HEK293 (cell line): ENCODE measurements at regions not wholly inside any gene's neighbourhood (a gene's known extent, or its start where the extent isn't known, plus 50 kb on each side); places are given as distances from the start of the nearest gene placed in this dataset.

Experiments
- CTCF ChIA-PET: fragments of 350-600 bp; formaldehyde crosslinking; extraction: SDS; loops from one replicate; lab custom pipeline; 2021; ENCODE audit warnings: antibody characterized with exemption; lab: Yijun Ruan, JAX
- POLR2A ChIA-PET: fragments of 300-600 bp; formaldehyde crosslinking; extraction: SDS; loops from one replicate; lab custom pipeline; 2020; ENCODE audit warnings: antibody characterized with exemption, inconsistent platforms; lab: Yijun Ruan, JAX
- H3K27ac ChIP-seq: fragments of 200-500 bp; sonication (Bioruptor generic); 2 replicates; pipeline ENCODE4 v1.5.1; 2014; ENCODE audit warnings: low read depth, low read length, control low read depth, inconsistent platforms; ENCODE audit errors: extremely low read depth
- H3K36me3 ChIP-seq, 2 experiments: fragments of 200-500 bp in 1 of 2; sonication (Bioruptor generic) in 1 of 2; 1 replicate in 1 of 2; 2 replicates in 1 of 2; pipeline ENCODE4 v1.5.1; 2014 to 2017; ENCODE audit warnings: inconsistent platforms in 2 of 2, low read length in 2 of 2; ENCODE audit not compliant: control insufficient read depth in 2 of 2, insufficient read depth in 1 of 2
- H3K4me1 ChIP-seq: fragments of 200-500 bp; sonication (Bioruptor generic); 2 replicates; pipeline ENCODE4 v1.5.1; 2014; ENCODE audit warnings: mild to moderate bottlenecking, low read length, inconsistent platforms; ENCODE audit not compliant: control insufficient read depth, insufficient read depth
- H3K4me3 ChIP-seq: 2 replicates; pipeline ENCODE4 v1.5.1; 2011; ENCODE audit warnings: low read depth, mild to moderate bottlenecking, control low read depth, low read length, moderate library complexity
- H3K9me3 ChIP-seq: fragments of 200-500 bp; sonication (Bioruptor generic); 2 replicates; pipeline ENCODE4 v1.5.1; 2014; ENCODE audit warnings: low read depth, low read length, inconsistent platforms; ENCODE audit not compliant: control insufficient read depth, insufficient read depth
- IKZF3 ChIP-seq: fragments of 450-650 bp; IDR thresholded peaks from 2 replicates; pipeline ENCODE4 v1.5.0; 2018; ENCODE audit warnings: missing biosample characterization, mild to moderate bottlenecking, missing genetic modification characterization, moderate library complexity
- KLF10 ChIP-seq: fragments of 450-650 bp; IDR thresholded peaks from 2 replicates; pipeline ENCODE4 v1.5.1; 2018; ENCODE audit warnings: missing biosample characterization, mild to moderate bottlenecking, missing genetic modification characterization
- MYNN ChIP-seq: fragments of 450-650 bp; formaldehyde crosslinking; IDR thresholded peaks from 2 replicates; pipeline ENCODE4 v1.5.1; 2016; ENCODE audit warnings: missing biosample characterization, missing genetic modification characterization, borderline replicate concordance
- YY1 ChIP-seq: fragments of 450-650 bp; formaldehyde crosslinking; IDR thresholded peaks from 2 replicates; pipeline ENCODE4 v1.5.1; 2018; ENCODE audit warnings: missing biosample characterization, missing genetic modification characterization
- ZBTB48 ChIP-seq: fragments of 450-650 bp; formaldehyde crosslinking; IDR thresholded peaks from 2 replicates; pipeline ENCODE4 v1.5.1; 2016; ENCODE audit warnings: missing biosample characterization, missing genetic modification characterization
- ZFHX2 ChIP-seq: fragments of 450-650 bp; formaldehyde crosslinking; conservative IDR thresholded peaks from 2 replicates; pipeline ENCODE4 v1.5.1; 2016; ENCODE audit warnings: missing biosample characterization, missing genetic modification characterization
- ZNF157 ChIP-seq: fragments of 450-650 bp; formaldehyde crosslinking; IDR thresholded peaks from 2 replicates; pipeline ENCODE4 v1.5.1; 2016; ENCODE audit warnings: missing biosample characterization, missing genetic modification characterization
- ZNF214 ChIP-seq: fragments of 450-650 bp; formaldehyde crosslinking; IDR thresholded peaks from 2 replicates; pipeline ENCODE4 v1.5.1; 2017; ENCODE audit warnings: missing biosample characterization, mild to moderate bottlenecking, missing genetic modification characterization, borderline replicate concordance
- ZNF324 ChIP-seq: fragments of 450-650 bp; formaldehyde crosslinking; IDR thresholded peaks from 2 replicates; pipeline ENCODE4 v1.5.1; 2016; ENCODE audit warnings: missing biosample characterization, missing genetic modification characterization
- ZNF514 ChIP-seq: fragments of 450-650 bp; formaldehyde crosslinking; IDR thresholded peaks from 2 replicates; pipeline ENCODE4 v1.5.1; 2016; ENCODE audit warnings: missing biosample characterization, missing genetic modification characterization
- ZNF529 ChIP-seq: fragments of 450-650 bp; formaldehyde crosslinking; IDR thresholded peaks from 2 replicates; pipeline ENCODE4 v1.5.1; 2017; ENCODE audit warnings: missing genetic modification characterization, missing biosample characterization; ENCODE audit not compliant: insufficient replicate concordance
- ZNF555 ChIP-seq: fragments of 450-650 bp; formaldehyde crosslinking; conservative IDR thresholded peaks from 2 replicates; pipeline ENCODE4 v1.5.1; 2017; ENCODE audit warnings: missing biosample characterization, mild to moderate bottlenecking, missing genetic modification characterization, inconsistent platforms
- ZNF561 ChIP-seq: fragments of 450-650 bp; IDR thresholded peaks from 2 replicates; pipeline ENCODE4 v1.5.1; 2018; ENCODE audit warnings: missing biosample characterization, missing genetic modification characterization, borderline replicate concordance
- ZNF621 ChIP-seq: fragments of 450-650 bp; formaldehyde crosslinking; IDR thresholded peaks from 2 replicates; pipeline ENCODE4 v1.5.1; 2017; ENCODE audit warnings: missing biosample characterization, missing genetic modification characterization
- ZNF707 ChIP-seq: fragments of 450-650 bp; formaldehyde crosslinking; IDR thresholded peaks from 2 replicates; pipeline ENCODE4 v1.5.1; 2016; ENCODE audit warnings: missing biosample characterization, missing genetic modification characterization
- ZNF843 ChIP-seq: fragments of 450-650 bp; formaldehyde crosslinking; IDR thresholded peaks from 2 replicates; pipeline ENCODE4 v1.5.1; 2016; ENCODE audit warnings: missing biosample characterization, missing genetic modification characterization
- ZSCAN16 ChIP-seq: fragments of 450-650 bp; formaldehyde crosslinking; IDR thresholded peaks from 2 replicates; pipeline ENCODE4 v1.5.1; 2016; ENCODE audit warnings: missing biosample characterization, missing genetic modification characterization
- ZSCAN23 ChIP-seq: fragments of 450-650 bp; formaldehyde crosslinking; IDR thresholded peaks from 2 replicates; pipeline ENCODE4 v1.5.1; 2016; ENCODE audit warnings: missing biosample characterization, missing genetic modification characterization
- TF ChIP-seq, protein P1 (sequence below): fragments of 450-650 bp; formaldehyde crosslinking; IDR thresholded peaks from 2 replicates; pipeline ENCODE4 v1.5.1; 2016; ENCODE audit warnings: missing biosample characterization, missing genetic modification characterization, borderline replicate concordance
- TF ChIP-seq, protein P2 (sequence below): fragments of 450-650 bp; formaldehyde crosslinking; IDR thresholded peaks from 2 replicates; pipeline ENCODE4 v1.5.1; 2016; ENCODE audit warnings: missing biosample characterization, missing genetic modification characterization, borderline replicate concordance
- TF ChIP-seq, protein P3 (sequence below): fragments of 450-650 bp; formaldehyde crosslinking; IDR thresholded peaks from 2 replicates; pipeline ENCODE4 v1.5.1; 2016; ENCODE audit warnings: missing biosample characterization, missing genetic modification characterization, borderline replicate concordance

DNA sequence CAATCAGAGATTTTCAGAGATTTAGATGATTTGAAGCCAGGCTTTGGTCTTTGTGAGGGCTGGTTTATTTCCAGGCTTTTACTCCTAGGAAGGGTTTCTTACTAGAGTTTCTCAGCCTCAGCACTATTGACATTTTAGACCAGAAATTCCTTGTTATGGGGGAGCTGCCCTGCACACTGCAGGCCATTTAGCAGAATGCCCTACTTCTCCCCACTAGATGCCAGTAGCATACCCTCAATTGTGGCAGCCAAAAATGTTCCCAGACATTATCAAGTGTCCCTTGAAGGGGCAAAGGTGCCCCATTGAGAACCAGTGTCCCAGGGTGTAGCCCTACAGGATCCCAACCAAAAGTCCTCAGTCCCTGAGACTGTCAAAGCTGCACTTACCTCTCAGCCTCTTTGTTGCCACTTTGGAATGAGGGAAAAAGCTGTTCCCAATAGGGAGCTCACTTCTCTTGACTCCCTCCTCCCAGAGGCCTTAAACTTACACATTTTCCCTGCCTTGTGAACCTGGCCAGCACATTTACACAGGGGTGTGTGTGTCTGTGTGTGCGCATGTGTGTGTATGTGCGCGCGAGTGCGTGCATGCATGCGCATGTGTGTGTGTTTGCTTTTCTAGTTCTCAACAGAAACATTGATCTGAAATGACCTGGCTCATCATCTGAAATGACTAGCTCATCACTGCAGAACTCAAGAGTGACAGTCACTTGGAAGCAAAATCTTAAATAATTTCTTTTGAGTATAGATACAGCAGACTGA is 231.4 kb downstream of the QDPR start:
- POLR2A ChIA-PET = no interaction called here
- TF ChIP-seq KLF10 (tag by site-specific recombination) (no peak), ZNF555 (no peak), ZNF707 (tag by site-specific recombination) (no peak)
- TF ChIP-seq, protein P1, sequence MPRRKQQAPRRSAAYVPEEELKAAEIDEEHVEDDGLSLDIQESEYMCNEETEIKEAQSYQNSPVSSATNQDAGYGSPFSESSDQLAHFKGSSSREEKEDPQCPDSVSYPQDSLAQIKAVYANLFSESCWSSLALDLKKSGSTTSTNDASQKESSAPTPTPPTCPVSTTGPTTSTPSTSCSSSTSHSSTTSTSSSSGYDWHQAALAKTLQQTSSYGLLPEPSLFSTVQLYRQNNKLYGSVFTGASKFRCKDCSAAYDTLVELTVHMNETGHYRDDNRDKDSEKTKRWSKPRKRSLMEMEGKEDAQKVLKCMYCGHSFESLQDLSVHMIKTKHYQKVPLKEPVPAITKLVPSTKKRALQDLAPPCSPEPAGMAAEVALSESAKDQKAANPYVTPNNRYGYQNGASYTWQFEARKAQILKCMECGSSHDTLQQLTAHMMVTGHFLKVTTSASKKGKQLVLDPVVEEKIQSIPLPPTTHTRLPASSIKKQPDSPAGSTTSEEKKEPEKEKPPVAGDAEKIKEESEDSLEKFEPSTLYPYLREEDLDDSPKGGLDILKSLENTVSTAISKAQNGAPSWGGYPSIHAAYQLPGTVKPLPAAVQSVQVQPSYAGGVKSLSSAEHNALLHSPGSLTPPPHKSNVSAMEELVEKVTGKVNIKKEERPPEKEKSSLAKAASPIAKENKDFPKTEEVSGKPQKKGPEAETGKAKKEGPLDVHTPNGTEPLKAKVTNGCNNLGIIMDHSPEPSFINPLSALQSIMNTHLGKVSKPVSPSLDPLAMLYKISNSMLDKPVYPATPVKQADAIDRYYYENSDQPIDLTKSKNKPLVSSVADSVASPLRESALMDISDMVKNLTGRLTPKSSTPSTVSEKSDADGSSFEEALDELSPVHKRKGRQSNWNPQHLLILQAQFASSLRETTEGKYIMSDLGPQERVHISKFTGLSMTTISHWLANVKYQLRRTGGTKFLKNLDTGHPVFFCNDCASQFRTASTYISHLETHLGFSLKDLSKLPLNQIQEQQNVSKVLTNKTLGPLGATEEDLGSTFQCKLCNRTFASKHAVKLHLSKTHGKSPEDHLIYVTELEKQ (tag by site-specific recombination) = no peak
- H3K27ac ChIP-seq = no peak overlapping the region
- no peaks in the 10 kb centered on the region for H3K4me1 ChIP-seq
- H3K36me3 ChIP-seq = no peaks in the 10 kb centered on the region
- no peaks in the 10 kb centered on the region for H3K9me3 ChIP-seq
- no peak overlapping the region for H3K4me3 ChIP-seq
- CTCF ChIA-PET = no interaction called here

DNA sequence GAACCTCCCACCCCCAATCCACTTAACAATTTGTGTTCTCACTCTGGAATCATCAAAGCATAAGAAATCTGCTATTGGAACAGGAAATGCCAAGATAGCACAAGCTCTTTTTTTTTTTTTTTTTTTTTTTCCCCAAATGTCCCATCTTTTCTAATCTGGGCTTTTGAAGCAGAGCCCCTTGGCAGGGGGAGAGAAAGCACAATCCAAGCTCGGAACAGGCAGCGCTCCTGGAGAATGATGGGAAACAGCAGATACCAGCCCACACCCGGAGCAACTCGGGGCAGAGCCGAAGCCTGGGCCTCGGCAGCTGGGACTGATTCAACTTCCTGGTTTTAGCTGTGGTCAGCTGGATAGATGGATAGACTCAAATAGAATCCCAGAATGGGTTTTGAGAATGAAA is 235.1 kb downstream of the QDPR start:
- Histone ChIP-seq H3K36me3 (no peaks in the 10 kb centered on the region), H3K27ac (no peak overlapping the region), H3K4me1 (no peaks in the 10 kb centered on the region), H3K4me3 (no peak overlapping the region), H3K9me3 (no peaks in the 10 kb centered on the region)
- no peak for TF ChIP-seq ZSCAN23 (tag by site-specific recombination)
- TF ChIP-seq IKZF3 (tag by site-specific recombination) = no peak
- TF ChIP-seq ZNF514 (tag by site-specific recombination) = no peak
- TF ChIP-seq ZBTB48 (tag by site-specific recombination) = no peak
- TF ChIP-seq, protein P2, sequence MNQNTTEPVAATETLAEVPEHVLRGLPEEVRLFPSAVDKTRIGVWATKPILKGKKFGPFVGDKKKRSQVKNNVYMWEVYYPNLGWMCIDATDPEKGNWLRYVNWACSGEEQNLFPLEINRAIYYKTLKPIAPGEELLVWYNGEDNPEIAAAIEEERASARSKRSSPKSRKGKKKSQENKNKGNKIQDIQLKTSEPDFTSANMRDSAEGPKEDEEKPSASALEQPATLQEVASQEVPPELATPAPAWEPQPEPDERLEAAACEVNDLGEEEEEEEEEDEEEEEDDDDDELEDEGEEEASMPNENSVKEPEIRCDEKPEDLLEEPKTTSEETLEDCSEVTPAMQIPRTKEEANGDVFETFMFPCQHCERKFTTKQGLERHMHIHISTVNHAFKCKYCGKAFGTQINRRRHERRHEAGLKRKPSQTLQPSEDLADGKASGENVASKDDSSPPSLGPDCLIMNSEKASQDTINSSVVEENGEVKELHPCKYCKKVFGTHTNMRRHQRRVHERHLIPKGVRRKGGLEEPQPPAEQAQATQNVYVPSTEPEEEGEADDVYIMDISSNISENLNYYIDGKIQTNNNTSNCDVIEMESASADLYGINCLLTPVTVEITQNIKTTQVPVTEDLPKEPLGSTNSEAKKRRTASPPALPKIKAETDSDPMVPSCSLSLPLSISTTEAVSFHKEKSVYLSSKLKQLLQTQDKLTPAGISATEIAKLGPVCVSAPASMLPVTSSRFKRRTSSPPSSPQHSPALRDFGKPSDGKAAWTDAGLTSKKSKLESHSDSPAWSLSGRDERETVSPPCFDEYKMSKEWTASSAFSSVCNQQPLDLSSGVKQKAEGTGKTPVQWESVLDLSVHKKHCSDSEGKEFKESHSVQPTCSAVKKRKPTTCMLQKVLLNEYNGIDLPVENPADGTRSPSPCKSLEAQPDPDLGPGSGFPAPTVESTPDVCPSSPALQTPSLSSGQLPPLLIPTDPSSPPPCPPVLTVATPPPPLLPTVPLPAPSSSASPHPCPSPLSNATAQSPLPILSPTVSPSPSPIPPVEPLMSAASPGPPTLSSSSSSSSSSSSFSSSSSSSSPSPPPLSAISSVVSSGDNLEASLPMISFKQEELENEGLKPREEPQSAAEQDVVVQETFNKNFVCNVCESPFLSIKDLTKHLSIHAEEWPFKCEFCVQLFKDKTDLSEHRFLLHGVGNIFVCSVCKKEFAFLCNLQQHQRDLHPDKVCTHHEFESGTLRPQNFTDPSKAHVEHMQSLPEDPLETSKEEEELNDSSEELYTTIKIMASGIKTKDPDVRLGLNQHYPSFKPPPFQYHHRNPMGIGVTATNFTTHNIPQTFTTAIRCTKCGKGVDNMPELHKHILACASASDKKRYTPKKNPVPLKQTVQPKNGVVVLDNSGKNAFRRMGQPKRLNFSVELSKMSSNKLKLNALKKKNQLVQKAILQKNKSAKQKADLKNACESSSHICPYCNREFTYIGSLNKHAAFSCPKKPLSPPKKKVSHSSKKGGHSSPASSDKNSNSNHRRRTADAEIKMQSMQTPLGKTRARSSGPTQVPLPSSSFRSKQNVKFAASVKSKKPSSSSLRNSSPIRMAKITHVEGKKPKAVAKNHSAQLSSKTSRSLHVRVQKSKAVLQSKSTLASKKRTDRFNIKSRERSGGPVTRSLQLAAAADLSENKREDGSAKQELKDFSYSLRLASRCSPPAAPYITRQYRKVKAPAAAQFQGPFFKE (tag by site-specific recombination) = no peak
- TF ChIP-seq ZNF561 (tag by site-specific recombination) = no peak
- ChIA-PET CTCF (interaction anchor here (0.7 kb wide), 1 partner anchor 53 kb away, joined by 3 read pairs; no protein-coding TSS in a partner anchor), POLR2A (no interaction called here)

DNA sequence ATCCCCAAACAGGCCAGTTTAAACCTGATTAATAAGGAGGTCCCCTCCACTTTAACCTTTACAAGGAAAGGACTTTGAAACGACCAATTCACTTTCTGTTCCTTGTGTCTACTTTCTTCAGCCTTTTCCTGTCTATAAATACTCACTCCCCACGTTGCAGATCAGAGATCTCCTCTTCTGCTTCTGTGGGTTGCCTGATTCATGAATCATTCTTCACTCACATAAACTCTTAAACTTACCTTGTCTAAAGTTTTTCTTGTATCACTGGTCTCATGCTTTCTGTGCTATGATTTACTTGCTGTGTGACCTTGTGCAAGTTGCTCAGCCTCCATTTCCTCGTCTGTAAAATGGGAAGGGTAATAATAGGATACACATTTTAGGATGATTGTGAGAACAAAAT is 236.1 kb downstream of the QDPR start:
- H3K9me3 ChIP-seq = no peaks in the 10 kb centered on the region
- H3K4me3 ChIP-seq = no peak overlapping the region
- H3K4me1 ChIP-seq = no peaks in the 10 kb centered on the region
- no peaks in the 10 kb centered on the region for H3K36me3 ChIP-seq
- ChIA-PET CTCF (no interaction called here), POLR2A (no interaction called here)
- H3K27ac ChIP-seq = no peak overlapping the region
- TF ChIP-seq MYNN (no peak), ZNF843 (tag by site-specific recombination) (no peak), YY1 (tag by site-specific recombination) (no peak), ZNF324 (tag by site-specific recombination) (no peak), ZNF529 (tag by site-specific recombination) (no peak), ZFHX2 (tag by site-specific recombination) (no peak), ZNF214 (tag by site-specific recombination) (no peak), ZSCAN16 (tag by site-specific recombination) (no peak), ZNF621 (tag by site-specific recombination) (no peak), ZNF157 (tag by site-specific recombination) (no peak)
- TF ChIP-seq, protein P3, sequence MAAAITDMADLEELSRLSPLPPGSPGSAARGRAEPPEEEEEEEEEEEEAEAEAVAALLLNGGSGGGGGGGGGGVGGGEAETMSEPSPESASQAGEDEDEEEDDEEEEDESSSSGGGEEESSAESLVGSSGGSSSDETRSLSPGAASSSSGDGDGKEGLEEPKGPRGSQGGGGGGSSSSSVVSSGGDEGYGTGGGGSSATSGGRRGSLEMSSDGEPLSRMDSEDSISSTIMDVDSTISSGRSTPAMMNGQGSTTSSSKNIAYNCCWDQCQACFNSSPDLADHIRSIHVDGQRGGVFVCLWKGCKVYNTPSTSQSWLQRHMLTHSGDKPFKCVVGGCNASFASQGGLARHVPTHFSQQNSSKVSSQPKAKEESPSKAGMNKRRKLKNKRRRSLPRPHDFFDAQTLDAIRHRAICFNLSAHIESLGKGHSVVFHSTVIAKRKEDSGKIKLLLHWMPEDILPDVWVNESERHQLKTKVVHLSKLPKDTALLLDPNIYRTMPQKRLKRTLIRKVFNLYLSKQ (tag by site-specific recombination) = no peak
